ENCODE measurements at regions not wholly inside any gene's neighbourhood (a gene's known extent, or its start where the extent isn't known, plus 50 kb on each side); places are given as distances from the start of the nearest gene placed in this dataset.

- no peak overlapping the region for H3K4me2 ChIP-seq (ENCODE audit: low read depth, low read length, poor library complexity, severe bottlenecking)
- H3K9me2 ChIP-seq (replicated peaks; ENCODE audit: insufficient read depth, low read length) = no peaks in the 10 kb centered on the region; the same call in 1 of the 2 replicates
- H3K4me3 ChIP-seq (ENCODE audit: low read length) = no peak overlapping the region
- H3K4me1 ChIP-seq (ENCODE audit: low read length) = 0 out of 2 replicates have a peak, but pooled peaks cover 3% of the 10 kb centered on the region
- no peak overlapping the region for H3K27ac ChIP-seq (ENCODE audit: low read length)
- H4K20me1 ChIP-seq (ENCODE audit: insufficient read depth, low read depth, low read length) = no peaks in the 10 kb centered on the region
- no peak overlapping the region for H2AFZ ChIP-seq (ENCODE audit: low read length)
- no peaks in the 10 kb centered on the region for H3K9me3 ChIP-seq (ENCODE audit: low read length)
- no peak for DNase-seq
- H3K27me3 ChIP-seq (ENCODE audit: low read length) = no peaks in the 10 kb centered on the region
- H3K9ac ChIP-seq (ENCODE audit: low read length) = no peak overlapping the region
- H3K36me3 ChIP-seq (ENCODE audit: insufficient read depth, low read length) = no peaks in the 10 kb centered on the region
- no peaks in the 10 kb centered on the region for H3K79me2 ChIP-seq (ENCODE audit: low read length)
Observed at GRCh38 chr2:181258720-181259119, 198.5 kb upstream of the ITGA4 start.

- H3K4me3 ChIP-seq (ENCODE audit: low read length) = no peak overlapping the region
- H3K4me2 ChIP-seq (ENCODE audit: low read depth, low read length, poor library complexity, severe bottlenecking) = no peak overlapping the region
- no peaks in the 10 kb centered on the region for H3K27me3 ChIP-seq (ENCODE audit: low read length)
- no peaks in the 10 kb centered on the region for H4K20me1 ChIP-seq (ENCODE audit: insufficient read depth, low read depth, low read length)
- H3K9me3 ChIP-seq (ENCODE audit: low read length) = no peaks in the 10 kb centered on the region
- H3K36me3 ChIP-seq (ENCODE audit: insufficient read depth, low read length) = no peaks in the 10 kb centered on the region
- H2AFZ ChIP-seq (ENCODE audit: low read length) = no peak overlapping the region
- H3K27ac ChIP-seq (ENCODE audit: low read length) = no peak overlapping the region
- no peaks in the 10 kb centered on the region for H3K79me2 ChIP-seq (ENCODE audit: low read length)
- H3K9ac ChIP-seq (ENCODE audit: low read length) = no peak overlapping the region
- no peak for DNase-seq
- H3K9me2 ChIP-seq (replicated peaks; ENCODE audit: insufficient read depth, low read length) = no peaks in the 10 kb centered on the region
- 0 out of 2 replicates have a peak, but pooled peaks cover 3% of the 10 kb centered on the region for H3K4me1 ChIP-seq (ENCODE audit: low read length)
Observed at GRCh38 chr2:181262782-181263181, 194.4 kb upstream of the ITGA4 start.

GRCh38 chr2:181264001-181264400 lies 193.2 kb upstream of the ITGA4 start:
- H3K27ac ChIP-seq (ENCODE audit: low read length) = no peak overlapping the region
- no peaks in the 10 kb centered on the region for H4K20me1 ChIP-seq (ENCODE audit: insufficient read depth, low read depth, low read length)
- DNase-seq = no peak
- H3K4me2 ChIP-seq (ENCODE audit: low read depth, low read length, poor library complexity, severe bottlenecking) = no peak overlapping the region
- no peak overlapping the region for H3K9ac ChIP-seq (ENCODE audit: low read length)
- no peaks in the 10 kb centered on the region for H3K79me2 ChIP-seq (ENCODE audit: low read length)
- no peaks in the 10 kb centered on the region for H3K36me3 ChIP-seq (ENCODE audit: insufficient read depth, low read length)
- no peaks in the 10 kb centered on the region for H3K27me3 ChIP-seq (ENCODE audit: low read length)
- H3K4me3 ChIP-seq (ENCODE audit: low read length) = no peak overlapping the region
- H3K9me3 ChIP-seq (ENCODE audit: low read length) = no peaks in the 10 kb centered on the region
- no peaks in the 10 kb centered on the region for H3K9me2 ChIP-seq (replicated peaks; ENCODE audit: insufficient read depth, low read length)
- 0 out of 2 replicates have a peak, but pooled peaks cover 3% of the 10 kb centered on the region for H3K4me1 ChIP-seq (ENCODE audit: low read length)
- no peak overlapping the region for H2AFZ ChIP-seq (ENCODE audit: low read length)

GRCh38 chr2:181264441-181264840 lies 192.7 kb upstream of the ITGA4 start:
- H3K9ac ChIP-seq (ENCODE audit: low read length) = no peak overlapping the region
- H3K9me3 ChIP-seq (ENCODE audit: low read length) = no peaks in the 10 kb centered on the region
- H4K20me1 ChIP-seq (ENCODE audit: insufficient read depth, low read depth, low read length) = no peaks in the 10 kb centered on the region
- H2AFZ ChIP-seq (ENCODE audit: low read length) = no peak overlapping the region
- no peak overlapping the region for H3K4me3 ChIP-seq (ENCODE audit: low read length)
- H3K4me2 ChIP-seq (ENCODE audit: low read depth, low read length, poor library complexity, severe bottlenecking) = no peak overlapping the region
- no peaks in the 10 kb centered on the region for H3K9me2 ChIP-seq (replicated peaks; ENCODE audit: insufficient read depth, low read length)
- H3K79me2 ChIP-seq (ENCODE audit: low read length) = no peaks in the 10 kb centered on the region
- no peaks in the 10 kb centered on the region for H3K27me3 ChIP-seq (ENCODE audit: low read length)
- no peak for DNase-seq
- no peaks in the 10 kb centered on the region for H3K36me3 ChIP-seq (ENCODE audit: insufficient read depth, low read length)
- H3K27ac ChIP-seq (ENCODE audit: low read length) = no peak overlapping the region
- H3K4me1 ChIP-seq (ENCODE audit: low read length) = 0 out of 2 replicates have a peak, but pooled peaks cover 3% of the 10 kb centered on the region

- DNase-seq = no peak
- Histone ChIP-seq H3K4me3 (ENCODE audit: low read length) (no peak overlapping the region), H3K4me2 (ENCODE audit: low read depth, low read length, poor library complexity, severe bottlenecking) (no peak overlapping the region), H3K27me3 (ENCODE audit: low read length) (no peaks in the 10 kb centered on the region), H4K20me1 (ENCODE audit: insufficient read depth, low read depth, low read length) (no peaks in the 10 kb centered on the region), H3K9me3 (ENCODE audit: low read length) (no peaks in the 10 kb centered on the region), H3K27ac (ENCODE audit: low read length) (no peak overlapping the region), H3K4me1 (ENCODE audit: low read length) (peaks cover 6% of the 10 kb centered on the region; the same call in 1 of the 2 replicates), H3K79me2 (ENCODE audit: low read length) (no peaks in the 10 kb centered on the region), H2AFZ (ENCODE audit: low read length) (no peak overlapping the region), H3K9me2 (replicated peaks; ENCODE audit: insufficient read depth, low read length) (no peaks in the 10 kb centered on the region), H3K9ac (ENCODE audit: low read length) (no peak overlapping the region), H3K36me3 (ENCODE audit: insufficient read depth, low read length) (no peaks in the 10 kb centered on the region)
Observed at GRCh38 chr2:181266614-181267013, 190.6 kb upstream of the ITGA4 start.

GRCh38 chr2:181268174-181268867 lies 188.9 kb upstream of the ITGA4 start:
- Histone ChIP-seq H4K20me1 (ENCODE audit: insufficient read depth, low read depth, low read length) (no peaks in the 10 kb centered on the region), H3K4me2 (ENCODE audit: low read depth, low read length, poor library complexity, severe bottlenecking) (no peak overlapping the region), H3K9ac (ENCODE audit: low read length) (no peak overlapping the region), H2AFZ (ENCODE audit: low read length) (no peak overlapping the region), H3K9me3 (ENCODE audit: low read length) (no peaks in the 10 kb centered on the region), H3K79me2 (ENCODE audit: low read length) (no peaks in the 10 kb centered on the region), H3K4me3 (ENCODE audit: low read length) (no peak overlapping the region), H3K9me2 (replicated peaks; ENCODE audit: insufficient read depth, low read length) (no peaks in the 10 kb centered on the region), H3K36me3 (ENCODE audit: insufficient read depth, low read length) (no peaks in the 10 kb centered on the region), H3K4me1 (ENCODE audit: low read length) (peaks cover 5% of the 10 kb centered on the region; the same call in 1 of the 2 replicates), H3K27me3 (ENCODE audit: low read length) (no peaks in the 10 kb centered on the region), H3K27ac (ENCODE audit: low read length) (no peak overlapping the region)
- DNase-seq = no peak

GRCh38 chr2:181273986-181274385 lies 183.2 kb upstream of the ITGA4 start:
- no peak overlapping the region for H3K27ac ChIP-seq (ENCODE audit: low read length)
- DNase-seq = no peak
- no peak overlapping the region for H3K9ac ChIP-seq (ENCODE audit: low read length)
- no peaks in the 10 kb centered on the region for H3K36me3 ChIP-seq (ENCODE audit: insufficient read depth, low read length)
- H3K4me3 ChIP-seq (ENCODE audit: low read length) = no peak overlapping the region
- no peak overlapping the region for H2AFZ ChIP-seq (ENCODE audit: low read length)
- H3K79me2 ChIP-seq (ENCODE audit: low read length) = no peaks in the 10 kb centered on the region
- H3K27me3 ChIP-seq (ENCODE audit: low read length) = no peaks in the 10 kb centered on the region
- no peaks in the 10 kb centered on the region for H3K9me3 ChIP-seq (ENCODE audit: low read length)
- no peaks in the 10 kb centered on the region for H4K20me1 ChIP-seq (ENCODE audit: insufficient read depth, low read depth, low read length)
- H3K4me2 ChIP-seq (ENCODE audit: low read depth, low read length, poor library complexity, severe bottlenecking) = no peak overlapping the region
- H3K9me2 ChIP-seq (replicated peaks; ENCODE audit: insufficient read depth, low read length) = no peaks in the 10 kb centered on the region
- peaks cover 3% of the 10 kb centered on the region; the same call in 1 of the 2 replicates for H3K4me1 ChIP-seq (ENCODE audit: low read length)

GRCh38 chr2:181275643-181276070 lies 181.5 kb upstream of the ITGA4 start:
- H4K20me1 ChIP-seq (ENCODE audit: insufficient read depth, low read depth, low read length) = no peaks in the 10 kb centered on the region
- no peaks in the 10 kb centered on the region for H3K79me2 ChIP-seq (ENCODE audit: low read length)
- H3K9me2 ChIP-seq (replicated peaks; ENCODE audit: insufficient read depth, low read length) = no peaks in the 10 kb centered on the region
- no peak for DNase-seq
- no peak overlapping the region for H3K4me3 ChIP-seq (ENCODE audit: low read length)
- H3K4me1 ChIP-seq (ENCODE audit: low read length) = peaks cover 3% of the 10 kb centered on the region; the same call in 1 of the 2 replicates
- H3K36me3 ChIP-seq (ENCODE audit: insufficient read depth, low read length) = no peaks in the 10 kb centered on the region
- no peak overlapping the region for H2AFZ ChIP-seq (ENCODE audit: low read length)
- H3K27ac ChIP-seq (ENCODE audit: low read length) = no peak overlapping the region
- H3K9ac ChIP-seq (ENCODE audit: low read length) = no peak overlapping the region
- H3K27me3 ChIP-seq (ENCODE audit: low read length) = no peaks in the 10 kb centered on the region
- H3K9me3 ChIP-seq (ENCODE audit: low read length) = no peaks in the 10 kb centered on the region
- no peak overlapping the region for H3K4me2 ChIP-seq (ENCODE audit: low read depth, low read length, poor library complexity, severe bottlenecking)
